Lower leg skin (tissue), 4 donors: ENCODE measurements at regions not wholly inside any gene's neighbourhood (a gene's known extent, or its start where the extent isn't known, plus 50 kb on each side); places are given as distances from the start of the nearest gene placed in this dataset.

Source experiments
- DNase-seq, 2 donors: peaks; one replicate each; pipeline ENCODE4 v3.0.0-alpha.2; 2019; ENCODE audit warnings: low spot score in 2 of 2
- H3K4me3 ChIP-seq: fragments of 200-600 bp; sonication (generic); 2 replicates; pipeline ENCODE4 v1.5.1; 2017; ENCODE audit warnings: mild to moderate bottlenecking, low read depth; ENCODE audit not compliant: poor library complexity, severe bottlenecking
- POLR2A ChIP-seq, 2 donors: fragments of 450-650 bp; IDR thresholded peaks; one replicate each; pipeline ENCODE4 v1.6.1; 2016 to 2017; ENCODE audit warnings: antibody characterized with exemption in 2 of 2, mild to moderate bottlenecking in 1 of 2, moderate library complexity in 1 of 2
- WGBS, 2 donors: methylation state at CpG; one replicate each; pipeline ENCODE4 v1.1.5; 2018; 5-methylcytosine and 5-hydroxymethylcytosine counted together
- intact Hi-C: fragments of 100-400 bp; cut with DNase I; formaldehyde crosslinking; loops from one replicate; pipeline ENCODE4 v1.15.0; 2023; ENCODE audit warnings: low total_unique reads
- TF ChIP-seq, protein P1 (sequence below), 3 donors: fragments of 450-650 bp; IDR thresholded peaks; one replicate each; pipeline ENCODE4 v1.5.1; 2016; ENCODE audit warnings: antibody characterized with exemption in 3 of 3, mild to moderate bottlenecking in 3 of 3, moderate library complexity in 2 of 3

DNA sequence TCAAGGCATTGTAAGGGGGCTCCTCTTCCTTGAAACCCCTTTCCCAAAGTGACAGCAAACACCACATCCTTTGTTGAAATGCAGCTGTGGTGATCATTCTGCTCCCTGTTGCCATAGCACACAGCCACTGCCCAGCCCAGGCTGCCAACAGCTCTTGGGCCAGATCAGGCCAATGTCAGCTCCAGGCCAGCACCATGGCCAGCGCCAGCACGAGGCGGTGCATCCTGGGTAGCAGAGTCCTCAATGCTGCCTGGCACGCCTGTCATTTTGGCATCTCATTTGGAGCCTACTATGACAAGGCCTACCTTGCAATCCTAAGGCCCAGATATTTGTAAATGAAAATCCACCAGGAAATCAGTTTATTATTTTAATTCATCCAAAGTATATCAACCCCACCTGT lies 390.6 kb downstream of the DNAH5 start:
- TF ChIP-seq POLR2A (IDR thresholded peaks at IDR 0.05), result no peak
- TF ChIP-seq, protein P1, sequence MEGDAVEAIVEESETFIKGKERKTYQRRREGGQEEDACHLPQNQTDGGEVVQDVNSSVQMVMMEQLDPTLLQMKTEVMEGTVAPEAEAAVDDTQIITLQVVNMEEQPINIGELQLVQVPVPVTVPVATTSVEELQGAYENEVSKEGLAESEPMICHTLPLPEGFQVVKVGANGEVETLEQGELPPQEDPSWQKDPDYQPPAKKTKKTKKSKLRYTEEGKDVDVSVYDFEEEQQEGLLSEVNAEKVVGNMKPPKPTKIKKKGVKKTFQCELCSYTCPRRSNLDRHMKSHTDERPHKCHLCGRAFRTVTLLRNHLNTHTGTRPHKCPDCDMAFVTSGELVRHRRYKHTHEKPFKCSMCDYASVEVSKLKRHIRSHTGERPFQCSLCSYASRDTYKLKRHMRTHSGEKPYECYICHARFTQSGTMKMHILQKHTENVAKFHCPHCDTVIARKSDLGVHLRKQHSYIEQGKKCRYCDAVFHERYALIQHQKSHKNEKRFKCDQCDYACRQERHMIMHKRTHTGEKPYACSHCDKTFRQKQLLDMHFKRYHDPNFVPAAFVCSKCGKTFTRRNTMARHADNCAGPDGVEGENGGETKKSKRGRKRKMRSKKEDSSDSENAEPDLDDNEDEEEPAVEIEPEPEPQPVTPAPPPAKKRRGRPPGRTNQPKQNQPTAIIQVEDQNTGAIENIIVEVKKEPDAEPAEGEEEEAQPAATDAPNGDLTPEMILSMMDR (IDR thresholded peaks at IDR 0.05), result no peak
- DNase-seq, result no peak
- no peak overlapping the region for H3K4me3 ChIP-seq
- WGBS, 2 donors, result 22 to 23% methylated on average over 4 of the region's 4 CpGs
- intact Hi-C loops, result no loop called here

DNA sequence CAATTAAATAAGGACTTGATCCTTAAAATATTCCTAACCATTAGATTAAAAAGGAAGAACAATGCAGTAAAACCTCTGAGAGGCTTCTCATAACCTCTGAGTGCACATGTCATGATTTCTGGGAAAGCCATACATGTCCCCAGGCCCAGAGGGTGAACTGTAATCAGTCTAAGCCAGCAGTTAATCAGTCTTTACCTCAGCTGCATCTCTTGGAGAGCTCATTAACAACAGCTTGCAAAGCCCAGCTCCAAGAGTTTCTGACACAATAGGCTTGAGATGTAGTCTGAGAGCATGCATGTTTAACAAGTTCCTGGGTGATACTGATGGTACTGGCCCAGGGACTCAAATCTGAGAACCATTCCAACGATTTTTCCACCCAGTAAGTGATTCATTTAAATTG lies 392.1 kb downstream of the DNAH5 start:
- no peak overlapping the region for H3K4me3 ChIP-seq
- no peak for DNase-seq
- intact Hi-C loops, result no loop called here
- WGBS, 2 donors, result 28 to 33% methylated on average over 1 of the region's 1 CpG
- TF ChIP-seq POLR2A (IDR thresholded peaks at IDR 0.05), result no peak
- TF ChIP-seq, protein P1 (IDR thresholded peaks at IDR 0.05), result no peak

DNA sequence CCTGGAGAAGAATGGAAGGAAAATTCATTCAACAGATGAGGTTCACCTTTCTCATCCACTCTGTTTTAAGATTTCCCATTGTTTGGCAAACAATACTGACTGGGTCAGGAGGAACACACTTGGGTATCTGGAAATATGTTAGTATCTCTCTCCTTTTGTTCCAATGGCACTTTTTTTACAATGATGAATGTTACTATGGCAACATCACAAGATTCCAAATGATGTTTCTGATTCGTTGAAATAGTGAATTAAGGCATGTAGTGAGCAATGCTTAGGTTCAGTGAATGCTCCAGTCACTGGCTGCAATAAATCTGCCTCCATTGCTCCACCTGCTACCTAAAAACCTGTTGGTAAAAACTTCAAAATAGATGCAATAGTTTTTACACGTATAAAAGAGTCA lies 392.8 kb downstream of the DNAH5 start:
- intact Hi-C loops, result no loop called here
- no peak for DNase-seq
- no peak overlapping the region for H3K4me3 ChIP-seq
- WGBS, 2 donors, result 40 to 52% methylated on average over 2 of the region's 2 CpGs
- TF ChIP-seq, protein P1 (IDR thresholded peaks at IDR 0.05), result no peak
- TF ChIP-seq POLR2A (IDR thresholded peaks at IDR 0.05), result no peak

DNA sequence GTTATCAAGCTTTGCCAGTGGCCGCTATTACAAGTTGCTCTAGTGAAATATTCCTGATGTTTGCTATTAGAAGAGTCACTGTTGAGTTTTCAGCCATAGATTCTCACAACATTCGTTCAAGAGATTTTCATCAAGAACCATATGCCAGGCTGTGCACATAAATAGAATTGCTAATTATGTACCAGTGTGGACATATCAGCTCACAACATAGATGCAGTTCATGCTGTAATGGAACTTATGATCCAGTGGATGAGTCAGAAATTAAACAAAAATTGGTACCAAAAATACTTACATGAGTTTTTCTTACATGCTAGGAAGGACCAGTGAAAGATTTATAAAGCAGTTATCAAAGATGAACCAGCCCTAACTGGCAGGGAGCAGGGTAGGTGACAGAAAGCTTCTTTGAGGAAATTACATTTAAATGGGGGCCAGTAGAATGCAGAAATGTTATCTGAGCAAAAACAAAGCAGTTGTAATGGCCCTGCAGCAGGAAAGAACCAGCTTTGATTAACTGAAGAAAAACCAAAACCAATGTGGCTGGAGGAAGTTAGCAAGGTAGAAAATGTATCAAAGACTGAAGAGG lies 404.2 kb downstream of the DNAH5 start:
- TF ChIP-seq, protein P1 (IDR thresholded peaks at IDR 0.05), result no peak
- TF ChIP-seq POLR2A (IDR thresholded peaks at IDR 0.05), result no peak
- intact Hi-C loops, result no loop called here
- H3K4me3 ChIP-seq, result no peak overlapping the region
- WGBS, 2 donors, result 76% methylated on average over 2 of the region's 2 CpGs
- DNase-seq, result no peak

DNA sequence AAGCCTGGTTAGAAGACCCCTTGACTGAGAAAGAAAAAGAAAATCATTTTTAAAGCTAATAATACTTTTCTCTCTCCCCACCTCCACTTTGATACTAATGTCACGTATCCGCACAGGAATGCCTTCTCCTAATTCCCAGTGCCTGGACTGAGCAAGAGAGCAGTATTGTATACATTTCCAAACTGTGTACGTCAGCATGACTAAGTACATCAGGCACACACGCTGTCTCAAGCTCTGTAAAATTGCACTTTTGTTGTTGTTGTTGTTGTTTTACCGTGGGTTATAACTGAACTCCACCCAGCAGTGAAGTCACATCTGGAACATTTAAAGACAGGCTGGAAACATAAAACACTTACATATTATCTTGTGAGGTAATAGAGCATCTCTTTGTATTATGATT lies 407.6 kb downstream of the DNAH5 start:
- no peak for DNase-seq
- 74 to 78% methylated on average over 5 of the region's 5 CpGs for WGBS, 2 donors
- H3K4me3 ChIP-seq, result no peak overlapping the region
- intact Hi-C loops, result no loop called here
- TF ChIP-seq, protein P1 (IDR thresholded peaks at IDR 0.05), result no peak
- TF ChIP-seq POLR2A (IDR thresholded peaks at IDR 0.05), result no peak

DNA sequence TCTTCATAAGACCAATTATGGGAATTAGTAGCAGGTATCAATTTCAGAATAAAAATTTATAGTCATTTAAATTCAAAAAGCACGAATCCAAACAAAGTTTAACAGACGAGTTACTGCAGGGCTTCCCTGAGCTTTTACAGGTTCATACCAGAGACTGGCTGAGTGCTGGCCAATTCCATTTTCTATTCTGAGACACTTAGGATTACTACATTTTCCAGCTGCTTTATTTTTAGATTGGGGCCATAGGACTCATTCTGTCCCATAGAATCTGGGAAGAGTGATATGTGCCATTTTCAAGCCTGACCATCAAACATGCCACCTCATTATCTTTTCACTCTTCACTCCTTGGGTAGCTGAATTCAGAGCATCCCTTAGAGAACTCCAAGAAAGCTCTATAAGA lies 410.7 kb downstream of the DNAH5 start:
- DNase-seq, result no peak
- intact Hi-C loops, result no loop called here
- no peak for TF ChIP-seq POLR2A (IDR thresholded peaks at IDR 0.05)
- TF ChIP-seq, protein P1 (IDR thresholded peaks at IDR 0.05), result no peak
- 55 to 68% methylated on average over 2 of the region's 2 CpGs for WGBS, 2 donors
- H3K4me3 ChIP-seq, result no peak overlapping the region
